Heart left ventricle (tissue), 16 donors: ENCODE measurements at regions not wholly inside any gene's neighbourhood (a gene's known extent, or its start where the extent isn't known, plus 50 kb on each side); places are given as distances from the start of the nearest gene placed in this dataset.

Source experiments
- ATAC-seq, 4 donors: fragments of 200-7000 bp; cut with Tn5 transposase; one replicate each; pipeline ENCODE4 v1.9.1; 2020 to 2022; ENCODE audit warnings: moderate library complexity in 4 of 4, mild to moderate bottlenecking in 3 of 4, moderate number of reproducible peaks in 1 of 4
- DNase-seq, 5 donors: peaks; one replicate each; pipeline ENCODE4 v3.0.0-alpha.2; 2020
- H3K27ac ChIP-seq, 12 donors: fragments of 200-600 bp; sonication (generic) in 4 of 12; one replicate each; pipeline versions ENCODE4 v1.5.0 to v1.8.0; 2016 to 2022; ENCODE audit warnings: mild to moderate bottlenecking in 2 of 12
- H3K27me3 ChIP-seq, 9 donors: fragments of 200-600 bp; sonication (generic) in 2 of 9; one replicate each; pipeline versions ENCODE4 v1.5.1 to v1.8.0; 2016 to 2022; ENCODE audit warnings: mild to moderate bottlenecking in 3 of 9
- H3K36me3 ChIP-seq, 9 donors: fragments of 200-600 bp; sonication (generic) in 2 of 9; one replicate each; pipeline versions ENCODE4 v1.5.0 to v1.8.0; 2018 to 2022; ENCODE audit warnings: mild to moderate bottlenecking in 2 of 9
- H3K4me1 ChIP-seq, 12 donors: fragments of 200-600 bp; sonication (generic) in 4 of 12; one replicate each; pipeline versions ENCODE4 v1.5.0 to v1.8.0; 2016 to 2022; ENCODE audit warnings: mild to moderate bottlenecking in 3 of 12
- H3K4me3 ChIP-seq, 12 donors: fragments of 200-600 bp; sonication (generic) in 4 of 12; one replicate each; pipeline versions ENCODE4 v1.5.0 to v1.8.0; 2017 to 2022; ENCODE audit warnings: mild to moderate bottlenecking in 9 of 12, moderate library complexity in 4 of 12
- H3K9me3 ChIP-seq, 12 donors: fragments of 200-600 bp; sonication (generic) in 4 of 12; one replicate each; pipeline versions ENCODE4 v1.5.0 to v1.8.0; 2016 to 2022; ENCODE audit warnings: mild to moderate bottlenecking in 1 of 12
- POLR2A ChIP-seq, 2 donors: fragments of 450-650 bp; IDR thresholded peaks; one replicate each; pipeline ENCODE4 v1.6.1; 2017; ENCODE audit warnings: antibody characterized with exemption in 2 of 2, mild to moderate bottlenecking in 2 of 2, moderate library complexity in 2 of 2
- WGBS, 4 donors: extraction: QIAGEN DNeasy Blood & Tissue Kit in 2 of 4; methylation state at CpG; one replicate each; pipeline versions ENCODE4 v1.1.5 to v1.1.7; 2013 to 2018; 5-methylcytosine and 5-hydroxymethylcytosine counted together
- intact Hi-C, 10 donors: fragments of 100-400 bp; cut with DNase I; formaldehyde crosslinking; loops; one replicate each; pipeline versions ENCODE4 v1.11.1 to v1.14.2; 2022
- TF ChIP-seq, protein P1 (sequence below), 12 donors: fragments of 200-600 bp; sonication (generic) in 4 of 12; IDR thresholded peaks; one replicate each; pipeline versions ENCODE4 v1.5.0 to v1.8.0; 2018 to 2022; ENCODE audit warnings: antibody characterized with exemption in 12 of 12, mild to moderate bottlenecking in 5 of 12
- donor health status: ischemic (EF 13 %, LVEDD 7.1; RV severe dilation, severe dysfunction).
- donor health status: healthy with polysubstance abuse.
- donor health status: DM: no; HTN: yes; CAD: no.
- donor health status: DM: no; HTN: no; CAD: no.
- donor health status: ischemic (EF 25% LVEDD 6.9; RV normal size, moderate dysfunction).
- donor health status: ischemic (EF 25% LVEDD 5.7; RV mildly dilated, moderate dysfunction).
- donor health status: healthy.
- donor health status: DM: yes; HTN: yes; CAD: no.
- donor health status: ischemic (EF 35%, LVEDD 5.7; RV mildly dilated, moderate dysfunction).
- donor health status: nonischemic (EF 11% LVEDD 7.7; RV severe dilation, severe dysfunction).
- donor health status: DM: yes; HTN: yes; CAD: no.
- donor health status: PGD.
- donor health status: ischemic (EF 29% LVEDD 5.4; RV normal size, mild dysfunction).
- donor health status: nonischemic (EF 23%, LVEDD 6.1; RV moderate dilation, normal function).

DNA sequence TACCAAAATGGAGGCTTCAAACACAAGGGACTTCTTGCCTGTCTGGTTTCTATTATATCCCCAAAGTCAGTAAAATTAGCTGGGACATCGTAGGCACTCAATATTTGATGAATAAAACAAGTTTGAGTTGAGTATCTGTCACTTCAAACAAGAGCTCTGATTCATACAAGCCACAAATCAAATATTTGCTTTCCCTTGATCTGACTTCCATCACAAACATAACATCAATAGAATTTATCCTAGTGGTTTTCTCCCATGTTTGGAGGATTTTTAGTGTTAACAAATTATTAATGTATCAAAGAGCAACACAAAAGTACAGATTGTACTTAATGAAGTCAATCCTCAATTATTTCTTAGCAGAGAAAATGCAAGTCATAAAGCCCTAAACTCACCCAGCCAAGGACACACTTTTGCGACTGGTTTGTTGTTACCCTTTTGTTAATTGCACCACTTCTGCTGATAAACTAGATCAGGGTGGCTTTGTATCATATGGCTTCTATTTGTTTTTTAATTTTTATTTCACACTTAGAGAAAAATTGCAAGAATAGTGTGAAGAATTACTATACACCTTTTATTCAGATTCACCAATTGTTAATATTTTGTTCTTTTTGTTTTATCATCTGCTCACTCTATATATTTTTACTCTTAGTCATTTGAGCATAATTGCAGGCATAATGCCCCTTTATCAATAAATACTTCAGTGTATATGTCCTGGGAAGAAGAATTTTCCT lies 117.4 kb upstream of the PRDM1 start:
- H3K9me3 ChIP-seq: peaks cover 0 to 48% (median 16%) of the 10 kb centered on the region in 12 donors

DNA sequence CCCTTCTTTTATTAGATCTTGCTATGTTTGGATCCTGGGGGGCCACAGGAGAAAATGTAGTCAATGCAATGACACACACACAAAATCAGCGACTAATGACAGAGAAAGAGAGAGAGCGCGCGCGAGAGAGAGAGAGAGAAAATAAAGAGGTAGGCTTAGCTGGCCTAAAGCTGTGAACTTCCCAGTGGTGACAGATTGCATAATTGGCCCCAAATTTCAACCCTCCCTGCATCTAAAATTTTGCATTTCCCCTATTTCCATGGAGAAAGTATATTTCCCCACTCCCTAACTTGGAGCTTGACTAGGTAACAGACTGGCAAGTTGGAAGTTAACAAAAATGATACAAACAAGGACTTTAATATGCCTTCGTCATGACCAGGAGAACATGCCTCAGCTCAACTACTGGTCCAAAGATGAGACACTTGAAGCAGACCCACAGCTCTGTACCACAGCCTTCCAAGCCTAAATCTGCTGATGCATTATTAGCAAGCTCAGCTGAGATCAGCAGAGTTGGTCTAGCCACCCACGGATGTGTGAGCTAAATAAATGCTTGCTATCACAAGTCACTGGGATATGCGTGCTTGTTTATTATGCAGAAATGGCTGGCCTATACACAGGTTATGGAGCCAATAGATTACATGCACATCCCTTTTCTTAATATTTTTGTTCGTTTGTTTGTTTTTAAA lies 118.1 kb upstream of the PRDM1 start:
- no peaks in the 10 kb centered on the region for H3K27me3 ChIP-seq
- ATAC-seq (peak in 1 of 4 donors; percentile 41), DNase-seq (no peak)
- 87 to 92% (median 89%) methylated on average over 9 of the region's 9 CpGs for WGBS, 4 donors
- H3K27ac ChIP-seq: peak overlapping the region in 1 of 12 donors; percentile 6
- no peaks in the 10 kb centered on the region for H3K4me1 ChIP-seq
- intact Hi-C loops: no loop called here
- H3K9me3 ChIP-seq: peaks cover 0 to 41% (median 15%) of the 10 kb centered on the region in 12 donors
- H3K36me3 ChIP-seq: no peaks in the 10 kb centered on the region
- TF ChIP-seq POLR2A (IDR thresholded peaks at IDR 0.05): no peak
- TF ChIP-seq, protein P1, sequence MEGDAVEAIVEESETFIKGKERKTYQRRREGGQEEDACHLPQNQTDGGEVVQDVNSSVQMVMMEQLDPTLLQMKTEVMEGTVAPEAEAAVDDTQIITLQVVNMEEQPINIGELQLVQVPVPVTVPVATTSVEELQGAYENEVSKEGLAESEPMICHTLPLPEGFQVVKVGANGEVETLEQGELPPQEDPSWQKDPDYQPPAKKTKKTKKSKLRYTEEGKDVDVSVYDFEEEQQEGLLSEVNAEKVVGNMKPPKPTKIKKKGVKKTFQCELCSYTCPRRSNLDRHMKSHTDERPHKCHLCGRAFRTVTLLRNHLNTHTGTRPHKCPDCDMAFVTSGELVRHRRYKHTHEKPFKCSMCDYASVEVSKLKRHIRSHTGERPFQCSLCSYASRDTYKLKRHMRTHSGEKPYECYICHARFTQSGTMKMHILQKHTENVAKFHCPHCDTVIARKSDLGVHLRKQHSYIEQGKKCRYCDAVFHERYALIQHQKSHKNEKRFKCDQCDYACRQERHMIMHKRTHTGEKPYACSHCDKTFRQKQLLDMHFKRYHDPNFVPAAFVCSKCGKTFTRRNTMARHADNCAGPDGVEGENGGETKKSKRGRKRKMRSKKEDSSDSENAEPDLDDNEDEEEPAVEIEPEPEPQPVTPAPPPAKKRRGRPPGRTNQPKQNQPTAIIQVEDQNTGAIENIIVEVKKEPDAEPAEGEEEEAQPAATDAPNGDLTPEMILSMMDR (IDR thresholded peaks at IDR 0.05): no peak
- no peak overlapping the region for H3K4me3 ChIP-seq

More for the DNA sequence above, 117.4 kb upstream of the PRDM1 start:
- TF ChIP-seq POLR2A (IDR thresholded peaks at IDR 0.05): no peak
- TF ChIP-seq, protein P1 (IDR thresholded peaks at IDR 0.05): no peak
- intact Hi-C loops: no loop called here
- Histone ChIP-seq H3K4me3 (no peak overlapping the region), H3K27me3 (peaks cover 0 to 4% (median 0%) of the 10 kb centered on the region in 9 donors), H3K36me3 (no peaks in the 10 kb centered on the region), H3K4me1 (no peaks in the 10 kb centered on the region), H3K27ac (no peak overlapping the region)
- DNase-seq (no peak), ATAC-seq (no peak)
- WGBS, 4 donors: 81 to 86% (median 83%) methylated on average over 2 of the region's 2 CpGs

DNA sequence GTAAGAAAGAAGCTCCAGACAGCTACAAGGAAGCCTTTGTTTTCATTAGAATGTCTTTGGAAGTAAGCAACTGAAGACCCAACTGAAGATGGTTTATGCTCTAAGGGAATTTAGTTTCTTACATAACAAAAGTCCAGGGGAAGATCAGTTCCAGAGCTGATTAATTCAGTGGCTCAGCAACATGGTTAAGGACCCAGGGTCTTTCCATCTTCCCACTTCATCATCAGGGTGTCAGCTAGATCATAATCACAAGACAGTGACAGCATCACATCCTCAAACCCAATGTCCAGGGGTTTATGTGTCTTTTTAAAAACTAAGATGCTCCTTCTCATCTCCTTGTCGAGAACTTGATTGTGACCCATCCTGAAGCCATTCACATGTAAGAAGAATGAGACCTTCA lies 119.7 kb upstream of the PRDM1 start:
- H3K9me3 ChIP-seq: peaks cover 0 to 25% (median 2%) of the 10 kb centered on the region in 12 donors
- intact Hi-C loops: no loop called here
- no peaks in the 10 kb centered on the region for H3K4me1 ChIP-seq
- DNase-seq: no peak
- WGBS, 4 donors: 87 to 92% (median 90%) methylated on average over 1 of the region's 1 CpG
- no peaks in the 10 kb centered on the region for H3K36me3 ChIP-seq
- H3K4me3 ChIP-seq: no peak overlapping the region
- no peak overlapping the region for H3K27ac ChIP-seq
- H3K27me3 ChIP-seq: no peaks in the 10 kb centered on the region
- ATAC-seq: no peak
- no peak for TF ChIP-seq POLR2A (IDR thresholded peaks at IDR 0.05)
- TF ChIP-seq, protein P1 (IDR thresholded peaks at IDR 0.05): no peak

DNA sequence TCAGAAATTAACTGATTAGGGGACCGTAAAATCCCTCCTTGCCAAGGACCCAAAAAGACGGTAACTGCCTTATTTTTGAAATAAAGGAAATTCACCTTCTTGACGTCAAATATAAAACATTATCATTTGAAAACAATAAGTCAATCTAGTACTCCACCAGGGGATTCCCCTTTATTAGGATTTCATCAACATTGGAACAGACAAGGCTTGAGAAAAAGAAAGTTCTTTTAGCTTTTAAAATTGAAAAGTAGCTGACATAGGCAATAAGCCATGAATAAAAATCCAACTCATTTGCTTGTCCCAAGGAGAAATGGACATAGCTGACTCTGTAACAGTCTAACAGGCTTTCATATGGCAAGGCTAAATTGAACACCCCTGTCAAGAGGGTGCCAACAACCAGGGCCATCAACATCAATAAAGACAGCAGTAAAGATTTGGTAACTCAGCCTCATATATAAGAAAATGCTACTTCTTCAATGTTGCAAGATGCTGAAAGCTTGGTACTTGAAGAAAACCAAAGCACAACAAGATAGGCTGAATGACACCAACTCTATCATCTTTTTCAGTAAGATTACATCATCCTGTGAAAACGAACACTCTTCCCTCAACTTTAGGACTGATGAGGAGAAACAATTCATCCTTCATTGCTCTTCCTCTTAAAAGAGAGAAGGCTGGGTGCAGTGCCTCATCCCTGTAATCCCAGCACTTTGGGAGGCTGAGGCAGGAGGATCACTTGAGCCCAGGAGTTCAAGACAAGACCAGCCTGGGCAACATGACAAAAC lies 121.0 kb upstream of the PRDM1 start:
- 49 to 76% (median 68%) methylated on average over 4 of the region's 4 CpGs for WGBS, 4 donors
- H3K27me3 ChIP-seq: no peaks in the 10 kb centered on the region
- no peak overlapping the region for H3K27ac ChIP-seq
- intact Hi-C loops: loop anchor here in 1 of 10 donors (1.0 kb wide), 1 partner anchor 17 kb away; no protein-coding TSS in a partner anchor
- no peaks in the 10 kb centered on the region for H3K4me1 ChIP-seq
- no peak for ATAC-seq
- no peak overlapping the region for H3K4me3 ChIP-seq
- peaks cover 0 to 16% (median 0%) of the 10 kb centered on the region in 12 donors for H3K9me3 ChIP-seq
- H3K36me3 ChIP-seq: no peaks in the 10 kb centered on the region
- DNase-seq: no peak
- TF ChIP-seq, protein P1 (IDR thresholded peaks at IDR 0.05): no peak
- no peak for TF ChIP-seq POLR2A (IDR thresholded peaks at IDR 0.05)
